SH-SY5Y (cell line): ENCODE measurements at regions not wholly inside any gene's neighbourhood (a gene's known extent, or its start where the extent isn't known, plus 50 kb on each side); places are given as distances from the start of the nearest gene placed in this dataset.

ENCODE experiments used
- GATA2 ChIP-seq: IDR thresholded peaks from 2 replicates; pipeline ENCODE4 v1.6.1; 2011; ENCODE audit warnings: mild to moderate bottlenecking, low read depth, low read length
- GATA3 ChIP-seq: IDR thresholded peaks from 2 replicates; pipeline ENCODE4 v1.6.1; 2011; ENCODE audit warnings: low read depth, mild to moderate bottlenecking, low read length, moderate library complexity

DNA sequence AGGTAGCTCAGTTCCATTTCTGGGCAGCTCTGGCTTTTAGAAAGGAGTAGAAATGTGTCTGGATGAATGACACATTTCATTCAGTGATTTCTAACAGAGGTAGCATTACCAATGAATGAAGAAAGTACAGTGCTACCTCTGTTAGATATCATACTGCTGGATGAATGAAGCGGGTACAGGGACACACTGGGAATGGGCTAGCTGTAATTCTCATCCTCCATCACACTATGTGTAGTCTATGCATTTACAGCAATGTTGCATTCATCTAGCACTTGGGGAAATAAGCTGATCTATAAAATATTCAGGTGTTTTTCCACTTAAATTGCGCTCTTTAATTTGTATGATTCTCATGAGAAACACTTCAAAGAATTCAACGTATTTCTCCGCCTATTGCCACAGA, 158.3 kb upstream of the IRX5 start:
- TF ChIP-seq GATA3 = no peak
- no peak for TF ChIP-seq GATA2
